SK-N-MC (cell line): ENCODE measurements at regions not wholly inside any gene's neighbourhood (a gene's known extent, or its start where the extent isn't known, plus 50 kb on each side); places are given as distances from the start of the nearest gene placed in this dataset.

Experiments
- EZH2 ChIP-seq: fragments of 200-600 bp; sonication (generic); IDR thresholded peaks from one replicate; pipeline ENCODE4 v1.6.1; 2017; ENCODE audit warnings: antibody characterized with exemption
- FOXP2 ChIP-seq: optimal IDR thresholded peaks from 2 replicates; pipeline ENCODE3; 2011; ENCODE audit warnings: mild to moderate bottlenecking, moderate library complexity; ENCODE audit not compliant: insufficient read depth; ENCODE audit errors: extremely low read length, control extremely low read depth
- POLR2AphosphoS5 ChIP-seq: IDR thresholded peaks from 2 replicates; pipeline ENCODE4 v1.6.1; 2012; ENCODE audit warnings: mild to moderate bottlenecking, low read depth, low read length, borderline replicate concordance

DNA sequence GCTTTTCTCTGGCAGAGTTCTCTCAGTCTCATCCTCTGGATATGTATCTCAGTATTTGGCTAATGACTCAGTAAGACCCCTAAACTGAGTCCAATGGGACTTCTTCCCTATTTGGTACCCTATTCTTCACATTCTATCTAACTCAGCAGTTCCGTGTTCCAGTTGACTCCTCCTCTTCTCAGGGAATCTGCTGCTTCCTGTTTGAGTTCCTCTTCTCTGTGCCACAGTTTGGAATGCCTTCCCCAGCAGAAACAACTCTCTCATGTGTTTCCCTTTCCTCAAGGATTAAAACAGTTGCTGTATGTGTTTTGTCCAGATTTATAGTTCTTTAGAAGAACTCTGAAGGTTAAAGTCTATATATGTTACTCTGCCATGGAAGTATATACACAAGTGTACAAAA lies 344.0 kb upstream of the RARB start:
- TF ChIP-seq EZH2 (no peak), POLR2AphosphoS5 (no peak), FOXP2 (no peak)
